GM12892 (cell line): ENCODE measurements at regions not wholly inside any gene's neighbourhood (a gene's known extent, or its start where the extent isn't known, plus 50 kb on each side); places are given as distances from the start of the nearest gene placed in this dataset.

Experiments used
- DNase-seq: peaks from one replicate; pipeline ENCODE4 v3.0.0; 2011; ENCODE audit not compliant: insufficient read length
- FAIRE-seq: peaks from 2 replicates; lab custom pipeline; 2011; peaks lifted over from hg19 to GRCh38; lab: Jason Lieb, UNC
- POLR2A ChIP-seq: IDR thresholded peaks from 2 replicates; pipeline ENCODE4 v1.6.1; 2011; ENCODE audit warnings: low read depth, low read length, control low read depth
- POLR2AphosphoS5 ChIP-seq: IDR thresholded peaks from 2 replicates; pipeline ENCODE4 v1.6.1; 2011; ENCODE audit warnings: low read depth, low read length, control low read depth
- TAF1 ChIP-seq: IDR thresholded peaks from 2 replicates; pipeline ENCODE4 v1.6.1; 2011; ENCODE audit warnings: low read depth, mild to moderate bottlenecking, control low read depth, low read length, borderline replicate concordance

DNA sequence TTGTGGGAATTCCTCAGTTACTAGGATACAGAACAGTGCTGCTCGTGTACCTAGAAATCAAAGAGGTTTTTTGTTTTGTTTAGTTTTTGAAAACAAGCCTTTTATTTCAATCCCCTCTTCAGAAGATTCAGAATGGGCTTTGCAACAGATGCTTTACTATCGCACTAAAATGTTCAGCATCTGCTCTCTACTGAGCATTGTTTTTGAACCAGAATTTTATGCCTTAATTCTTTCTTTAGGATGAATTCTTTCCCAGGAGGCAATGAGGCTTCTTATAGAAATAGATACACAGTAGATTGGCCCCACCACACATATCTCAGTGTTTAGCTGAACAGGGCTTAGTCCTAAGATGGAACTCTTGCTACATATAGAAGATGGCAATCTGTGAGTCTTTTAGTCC lies 95.9 kb upstream of the SPACA1 start:
- TF ChIP-seq POLR2A, result no peak
- TF ChIP-seq TAF1, result no peak
- TF ChIP-seq POLR2AphosphoS5, result no peak
- DNase-seq (no peak), FAIRE-seq (no peak)

- no peak for DNase-seq
- TF ChIP-seq TAF1, result no peak
- TF ChIP-seq POLR2A, result no peak
- no peak for TF ChIP-seq POLR2AphosphoS5
- no peak for FAIRE-seq
Observed at GRCh38 chr6:87950614-87951013, 97.0 kb upstream of the SPACA1 start.

- FAIRE-seq (no peak), DNase-seq (no peak)
- TF ChIP-seq TAF1, result no peak
- no peak for TF ChIP-seq POLR2AphosphoS5
- TF ChIP-seq POLR2A, result no peak
Observed at GRCh38 chr6:87949194-87949593, 98.4 kb upstream of the SPACA1 start.

GRCh38 chr6:87946669-87947068 lies 101.0 kb upstream of the SPACA1 start:
- FAIRE-seq (no peak), DNase-seq (no peak)
- TF ChIP-seq POLR2AphosphoS5, result no peak
- no peak for TF ChIP-seq TAF1
- no peak for TF ChIP-seq POLR2A

DNA sequence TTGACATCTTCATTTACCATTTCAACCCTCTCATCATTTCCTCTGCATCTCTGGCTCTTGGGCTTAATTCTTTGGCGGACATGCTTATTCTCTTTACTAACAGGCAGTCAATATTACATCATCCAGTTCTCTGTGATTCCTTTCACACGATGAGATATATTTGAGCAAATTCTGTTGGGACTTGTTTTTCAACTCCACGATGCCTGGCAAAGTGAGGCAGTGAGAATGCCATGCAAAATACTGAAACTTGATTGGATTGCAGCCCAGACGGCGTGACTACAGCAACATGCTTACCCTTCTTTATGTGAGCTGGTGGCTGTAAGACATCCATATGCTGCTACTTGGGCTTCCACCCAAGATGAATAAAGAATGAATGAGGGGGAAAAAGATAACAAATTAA lies 101.7 kb upstream of the SPACA1 start:
- no peak for DNase-seq
- TF ChIP-seq TAF1 (no peak), POLR2A (no peak), POLR2AphosphoS5 (no peak)
- FAIRE-seq, result no peak

DNA sequence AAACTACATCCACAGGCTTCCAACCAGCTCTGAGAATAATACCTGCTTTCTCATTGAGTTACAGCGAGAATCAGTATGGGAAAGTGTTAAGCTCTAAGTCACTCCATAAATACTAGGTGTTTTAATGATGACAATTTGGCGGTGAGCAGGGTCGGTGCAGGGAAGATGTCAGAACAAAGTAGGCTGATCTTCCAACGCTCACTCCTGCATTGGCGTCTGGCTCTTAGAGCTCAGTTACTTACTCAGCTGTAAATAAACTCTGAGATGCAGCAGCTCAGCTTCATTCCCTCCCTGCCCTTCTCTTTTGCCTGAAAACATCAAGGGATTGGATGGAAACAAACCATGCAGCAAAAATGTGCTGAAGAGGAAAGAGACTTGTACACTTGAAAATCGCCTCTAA lies 102.5 kb upstream of the SPACA1 start:
- TF ChIP-seq TAF1 (no peak), POLR2A (no peak), POLR2AphosphoS5 (no peak)
- FAIRE-seq (no peak), DNase-seq (no peak)

GRCh38 chr6:87944541-87944954 lies 103.1 kb upstream of the SPACA1 start:
- FAIRE-seq (no peak), DNase-seq (no peak)
- TF ChIP-seq POLR2A, result no peak
- TF ChIP-seq POLR2AphosphoS5, result no peak
- no peak for TF ChIP-seq TAF1

DNA sequence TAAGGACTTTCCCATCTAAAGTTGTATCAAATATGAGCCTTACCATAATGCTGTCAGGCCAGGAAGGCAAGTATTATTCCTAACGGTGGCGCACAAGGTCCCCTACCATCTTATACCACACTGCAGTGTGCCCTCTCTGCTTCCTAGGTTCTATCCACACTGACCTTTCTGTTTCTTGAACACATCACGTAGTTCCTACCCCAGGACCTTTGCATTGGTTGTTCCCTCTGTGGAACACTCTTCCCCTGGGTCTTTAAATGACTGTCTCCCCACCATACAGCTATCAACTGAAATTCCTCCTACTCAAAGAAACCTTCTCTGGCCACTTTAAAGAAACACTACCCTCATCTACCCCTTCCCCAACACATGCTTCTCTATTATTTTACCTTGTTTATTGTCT lies 104.5 kb upstream of the SPACA1 start:
- no peak for FAIRE-seq
- no peak for TF ChIP-seq POLR2AphosphoS5
- TF ChIP-seq TAF1, result no peak
- no peak for TF ChIP-seq POLR2A
- no peak for DNase-seq

DNA sequence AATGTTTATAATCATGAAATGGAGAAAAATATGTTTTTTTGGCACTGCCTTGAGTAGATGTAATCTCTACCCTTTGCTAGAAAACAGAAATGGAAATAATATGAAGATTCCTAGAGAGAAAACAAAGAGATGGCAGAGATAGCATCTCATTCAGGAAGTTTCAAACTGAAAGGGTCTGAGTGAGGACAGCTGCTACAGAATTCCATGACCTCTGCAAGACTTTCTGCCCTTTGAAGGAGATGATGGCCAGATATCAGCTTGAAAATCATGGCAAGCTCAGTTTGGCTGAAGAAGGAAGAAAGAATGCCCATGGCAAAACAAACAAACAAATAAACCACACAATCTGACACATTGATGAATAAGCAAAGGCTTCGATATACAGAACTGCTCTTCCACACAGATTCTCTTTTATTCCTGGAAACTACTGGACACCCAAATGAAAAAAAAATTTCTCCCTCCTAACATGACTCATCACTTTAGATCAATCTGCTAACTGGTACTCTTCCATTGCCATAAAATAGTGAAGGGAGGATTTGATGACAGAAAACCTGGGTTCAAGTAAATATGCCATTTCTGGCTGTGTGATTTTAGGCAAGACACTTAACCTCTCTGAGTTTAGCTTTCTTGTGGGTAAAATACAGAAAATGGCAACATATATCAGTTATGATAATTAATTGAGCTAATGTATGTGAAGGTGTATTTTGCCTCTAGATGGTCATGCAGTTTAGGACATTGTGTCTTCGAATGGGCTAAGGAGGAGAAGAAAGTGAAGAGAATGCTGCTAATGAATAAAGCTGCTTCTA lies 105.9 kb upstream of the SPACA1 start:
- DNase-seq, result no peak
- FAIRE-seq, result no peak
- TF ChIP-seq TAF1 (no peak), POLR2A (no peak), POLR2AphosphoS5 (no peak)

GRCh38 chr6:87939776-87940175 lies 107.9 kb upstream of the SPACA1 start:
- no peak for TF ChIP-seq TAF1
- FAIRE-seq, result no peak
- DNase-seq, result no peak

DNA sequence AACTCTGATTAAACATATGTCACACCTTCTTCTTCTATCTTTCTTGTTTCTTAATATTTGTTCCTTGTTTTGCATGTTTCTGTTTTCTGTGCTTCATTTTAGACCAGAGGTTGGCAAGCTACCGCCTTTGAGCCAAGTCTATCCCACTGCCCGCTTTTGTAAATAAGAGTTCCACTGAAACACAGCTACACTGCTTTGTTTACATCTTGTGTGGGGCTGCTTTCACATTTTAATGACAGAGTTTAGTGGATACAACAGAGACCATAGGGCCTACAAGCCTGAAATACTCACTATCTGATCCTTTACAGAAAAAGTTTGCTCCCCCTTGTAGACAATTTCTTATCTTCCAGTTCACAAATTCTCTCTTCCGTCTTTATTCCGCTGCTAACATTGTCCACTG lies 109.4 kb upstream of the SPACA1 start:
- TF ChIP-seq POLR2A (no peak), TAF1 (no peak), POLR2AphosphoS5 (no peak)
- no peak for DNase-seq
- FAIRE-seq, result no peak

GRCh38 chr6:87936065-87936464 lies 111.6 kb upstream of the SPACA1 start:
- TF ChIP-seq POLR2AphosphoS5 (no peak), POLR2A (no peak), TAF1 (no peak)
- FAIRE-seq (no peak), DNase-seq (no peak)

GRCh38 chr6:87935196-87935595 lies 112.4 kb upstream of the SPACA1 start:
- TF ChIP-seq POLR2AphosphoS5 (no peak), POLR2A (no peak), TAF1 (no peak)
- DNase-seq (no peak), FAIRE-seq (no peak)
